Stimulated activated naive CD8-positive, alpha-beta T cell treated with anti-CD3 and anti-CD28 coated beads, Interleukin-15, Interleukin-2, amounts not matched to agents 100 ng/mL and 50 ng/mL, for 24 hours (primary cell): ENCODE measurements at regions not wholly inside any gene's neighbourhood (a gene's known extent, or its start where the extent isn't known, plus 50 kb on each side); places are given as distances from the start of the nearest gene placed in this dataset.

ENCODE experiments used
- H3K27ac Mint-ChIP-seq: one replicate; pipeline ENCODE4 v1.8.0; 2021; ENCODE audit warnings: mild to moderate bottlenecking, mixed read lengths
- H3K27me3 Mint-ChIP-seq: one replicate; pipeline ENCODE4 v1.8.0; 2021; ENCODE audit warnings: mixed read lengths
- H3K36me3 Mint-ChIP-seq: one replicate; pipeline ENCODE4 v1.8.0; 2021; ENCODE audit warnings: low read depth, mixed read lengths
- H3K4me1 Mint-ChIP-seq: one replicate; pipeline ENCODE4 v1.8.0; 2021; ENCODE audit warnings: low read depth, mixed read lengths
- H3K4me3 Mint-ChIP-seq: one replicate; pipeline ENCODE4 v1.8.0; 2021; ENCODE audit warnings: mild to moderate bottlenecking, mixed read lengths
- H3K9me3 Mint-ChIP-seq: one replicate; pipeline ENCODE4 v1.8.0; 2021; ENCODE audit warnings: mixed read lengths

GRCh38 chr4:131370846-131371245, 1778.2 kb upstream of the PCDH10 start:
- H3K9me3 Mint-ChIP-seq: peaks cover 9% of the 10 kb centered on the region
- no peaks in the 10 kb centered on the region for H3K36me3 Mint-ChIP-seq
- H3K27ac Mint-ChIP-seq: no peak overlapping the region
- H3K4me3 Mint-ChIP-seq: no peak overlapping the region
- H3K27me3 Mint-ChIP-seq: no peaks in the 10 kb centered on the region
- no peaks in the 10 kb centered on the region for H3K4me1 Mint-ChIP-seq

- Mint-ChIP-seq H3K4me1 (no peaks in the 10 kb centered on the region), H3K27ac (no peak overlapping the region), H3K9me3 (peaks cover 18% of the 10 kb centered on the region), H3K36me3 (no peaks in the 10 kb centered on the region), H3K4me3 (no peak overlapping the region), H3K27me3 (no peaks in the 10 kb centered on the region)
Observed at GRCh38 chr4:131381055-131381454, 1768.0 kb upstream of the PCDH10 start.

DNA sequence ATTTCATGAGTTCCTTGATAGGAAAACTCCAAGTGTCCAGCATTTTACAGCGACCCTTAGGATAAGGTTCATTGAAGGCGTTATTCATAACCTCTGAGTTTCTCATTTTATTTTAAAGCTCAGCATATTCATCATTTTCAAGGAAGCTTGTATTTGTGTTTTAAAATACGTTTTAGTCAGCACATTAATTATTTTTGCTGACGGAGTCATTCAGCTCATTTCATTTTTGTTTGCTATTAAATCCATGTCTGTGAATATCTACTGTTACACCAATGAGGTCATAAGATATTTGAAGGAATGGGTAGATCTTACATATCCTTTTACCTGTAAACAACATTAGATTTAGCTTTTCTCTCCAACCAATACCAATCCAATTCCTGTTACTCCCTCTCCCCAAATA, 1766.3 kb upstream of the PCDH10 start:
- Mint-ChIP-seq H3K36me3 (no peaks in the 10 kb centered on the region), H3K4me3 (no peak overlapping the region), H3K27me3 (no peaks in the 10 kb centered on the region), H3K9me3 (peaks cover 25% of the 10 kb centered on the region), H3K4me1 (no peaks in the 10 kb centered on the region), H3K27ac (no peak overlapping the region)

DNA sequence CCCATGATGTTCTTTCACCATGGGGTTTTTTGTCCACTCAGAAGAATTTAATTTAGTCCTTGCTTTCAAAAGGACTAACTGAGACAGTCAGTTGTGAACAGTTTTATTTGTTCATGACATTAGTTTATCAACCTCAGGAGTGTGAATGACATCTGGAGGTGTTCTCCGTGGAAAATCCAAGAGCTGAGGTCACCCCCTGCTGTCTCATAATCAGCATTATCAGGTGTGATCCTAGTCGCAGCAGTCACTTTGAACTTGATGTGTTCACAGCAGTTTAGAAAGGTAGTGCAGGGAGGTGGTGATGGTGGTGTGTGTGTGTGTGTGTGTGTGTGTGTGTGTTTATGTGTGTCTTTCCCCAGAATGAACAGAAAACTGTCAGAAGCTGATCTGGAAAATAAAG, 1760.8 kb upstream of the PCDH10 start:
- peaks cover 14% of the 10 kb centered on the region for H3K9me3 Mint-ChIP-seq
- no peaks in the 10 kb centered on the region for H3K27me3 Mint-ChIP-seq
- H3K4me3 Mint-ChIP-seq: no peak overlapping the region
- H3K4me1 Mint-ChIP-seq: no peaks in the 10 kb centered on the region
- H3K27ac Mint-ChIP-seq: no peak overlapping the region
- H3K36me3 Mint-ChIP-seq: no peaks in the 10 kb centered on the region

- Mint-ChIP-seq H3K4me1 (no peaks in the 10 kb centered on the region), H3K36me3 (no peaks in the 10 kb centered on the region), H3K27me3 (no peaks in the 10 kb centered on the region), H3K27ac (no peak overlapping the region), H3K9me3 (no peaks in the 10 kb centered on the region), H3K4me3 (no peak overlapping the region)
Observed at GRCh38 chr4:131408102-131408501, 1741.0 kb upstream of the PCDH10 start.

DNA sequence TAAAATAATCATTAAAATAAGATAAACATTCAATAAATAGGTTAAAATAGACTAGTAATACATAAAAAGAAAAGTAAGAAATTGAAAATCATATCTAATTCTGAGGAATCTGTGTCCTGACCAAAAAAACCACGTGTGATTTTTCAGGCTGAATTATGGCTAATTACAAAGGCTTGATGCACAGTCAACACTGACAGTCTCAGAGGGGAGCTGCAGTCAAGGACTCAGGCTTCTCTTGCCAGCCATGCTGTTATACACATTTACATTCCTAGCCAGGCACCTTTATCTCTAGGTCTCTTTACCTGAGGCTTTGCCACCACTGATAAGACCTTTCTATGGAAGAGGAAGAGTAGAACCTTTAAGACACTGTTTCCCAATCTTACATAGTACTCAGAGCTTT, 1737.7 kb upstream of the PCDH10 start:
- Mint-ChIP-seq H3K4me3 (no peak overlapping the region), H3K27ac (no peak overlapping the region), H3K4me1 (no peaks in the 10 kb centered on the region), H3K36me3 (no peaks in the 10 kb centered on the region), H3K27me3 (no peaks in the 10 kb centered on the region), H3K9me3 (peaks cover 13% of the 10 kb centered on the region)

- H3K36me3 Mint-ChIP-seq: no peaks in the 10 kb centered on the region
- no peaks in the 10 kb centered on the region for H3K27me3 Mint-ChIP-seq
- H3K4me3 Mint-ChIP-seq: no peak overlapping the region
- H3K4me1 Mint-ChIP-seq: no peaks in the 10 kb centered on the region
- peaks cover 12% of the 10 kb centered on the region for H3K9me3 Mint-ChIP-seq
- no peak overlapping the region for H3K27ac Mint-ChIP-seq
Observed at GRCh38 chr4:131419147-131419546, 1729.9 kb upstream of the PCDH10 start.

GRCh38 chr4:131426023-131426758, 1722.9 kb upstream of the PCDH10 start:
- Mint-ChIP-seq H3K4me1 (peaks cover 5% of the 10 kb centered on the region), H3K4me3 (no peak overlapping the region), H3K27me3 (no peaks in the 10 kb centered on the region), H3K27ac (no peak overlapping the region), H3K9me3 (peaks cover 18% of the 10 kb centered on the region), H3K36me3 (no peaks in the 10 kb centered on the region)

DNA sequence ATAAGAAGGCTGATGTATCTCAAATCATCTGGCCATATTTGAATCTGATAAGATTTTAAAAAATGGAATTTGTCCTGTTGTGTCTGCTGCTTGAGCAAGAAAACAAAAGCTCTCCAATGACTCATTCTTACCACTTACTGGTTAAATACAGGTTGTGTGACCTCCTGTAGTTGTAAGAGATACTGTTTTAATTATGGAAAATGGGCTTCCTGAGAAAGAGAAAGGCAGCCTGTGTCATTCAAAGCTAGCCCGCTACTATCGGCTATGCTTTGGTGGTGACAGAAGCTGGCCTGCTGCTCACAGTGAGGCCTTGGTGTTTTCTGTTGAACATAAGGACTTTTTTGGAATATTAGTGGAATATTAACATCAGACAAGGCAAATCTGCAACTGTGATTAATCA, 1722.1 kb upstream of the PCDH10 start:
- no peaks in the 10 kb centered on the region for H3K27me3 Mint-ChIP-seq
- no peaks in the 10 kb centered on the region for H3K36me3 Mint-ChIP-seq
- H3K4me3 Mint-ChIP-seq: no peak overlapping the region
- peaks cover 18% of the 10 kb centered on the region for H3K9me3 Mint-ChIP-seq
- peaks cover 5% of the 10 kb centered on the region for H3K4me1 Mint-ChIP-seq
- peak overlapping the region; percentile 36 for H3K27ac Mint-ChIP-seq

DNA sequence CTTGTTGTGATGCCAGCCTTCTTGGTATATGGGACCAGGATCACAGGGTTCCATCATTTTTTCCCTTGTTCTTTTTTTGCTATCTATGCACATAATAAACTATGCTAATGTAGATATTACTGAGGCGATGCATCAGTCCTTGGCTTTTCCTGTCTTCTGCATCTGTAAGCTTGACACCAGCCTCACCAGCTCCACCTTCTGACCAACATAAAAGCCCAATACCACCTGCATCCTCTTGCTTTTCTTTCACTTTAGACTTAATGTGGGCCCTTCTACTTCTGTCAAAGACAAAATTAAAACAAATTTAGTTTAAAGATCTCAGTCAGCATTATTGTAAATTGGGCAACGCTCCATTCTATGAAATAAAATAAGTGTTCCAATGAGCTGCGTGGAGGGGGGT, 1718.8 kb upstream of the PCDH10 start:
- H3K27ac Mint-ChIP-seq: no peak overlapping the region
- H3K27me3 Mint-ChIP-seq: no peaks in the 10 kb centered on the region
- no peaks in the 10 kb centered on the region for H3K36me3 Mint-ChIP-seq
- H3K4me1 Mint-ChIP-seq: peaks cover 5% of the 10 kb centered on the region
- peaks cover 18% of the 10 kb centered on the region for H3K9me3 Mint-ChIP-seq
- H3K4me3 Mint-ChIP-seq: no peak overlapping the region

- H3K27ac Mint-ChIP-seq: no peak overlapping the region
- H3K4me1 Mint-ChIP-seq: no peaks in the 10 kb centered on the region
- H3K9me3 Mint-ChIP-seq: peaks cover 24% of the 10 kb centered on the region
- no peaks in the 10 kb centered on the region for H3K27me3 Mint-ChIP-seq
- no peaks in the 10 kb centered on the region for H3K36me3 Mint-ChIP-seq
- no peak overlapping the region for H3K4me3 Mint-ChIP-seq
Observed at GRCh38 chr4:131441004-131441688, 1707.9 kb upstream of the PCDH10 start.

DNA sequence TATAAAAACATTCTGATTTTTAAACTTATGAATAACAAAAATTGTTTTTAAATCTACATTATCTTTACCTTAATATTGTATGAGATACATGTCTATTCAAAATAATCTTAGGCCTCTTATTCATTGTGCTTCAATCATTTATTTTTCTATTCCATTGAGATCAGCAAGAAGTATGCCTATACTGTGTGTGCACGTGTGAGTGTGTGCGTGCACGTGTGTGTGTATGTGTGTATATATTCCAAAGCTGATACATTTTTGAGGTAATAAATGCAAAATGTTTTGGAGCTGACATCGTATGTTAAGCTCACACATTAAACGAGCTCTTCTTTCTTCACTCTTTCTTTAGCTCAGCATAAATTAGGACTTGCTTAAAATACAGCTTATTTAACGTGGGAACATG, 1701.2 kb upstream of the PCDH10 start:
- Mint-ChIP-seq H3K9me3 (peaks cover 5% of the 10 kb centered on the region), H3K4me1 (no peaks in the 10 kb centered on the region), H3K27me3 (no peaks in the 10 kb centered on the region), H3K36me3 (no peaks in the 10 kb centered on the region), H3K4me3 (no peak overlapping the region), H3K27ac (no peak overlapping the region)

GRCh38 chr4:131450572-131451209, 1698.4 kb upstream of the PCDH10 start:
- H3K27me3 Mint-ChIP-seq: no peaks in the 10 kb centered on the region
- H3K27ac Mint-ChIP-seq: no peak overlapping the region
- H3K9me3 Mint-ChIP-seq: peaks cover 5% of the 10 kb centered on the region
- no peaks in the 10 kb centered on the region for H3K4me1 Mint-ChIP-seq
- H3K4me3 Mint-ChIP-seq: no peak overlapping the region
- no peaks in the 10 kb centered on the region for H3K36me3 Mint-ChIP-seq

DNA sequence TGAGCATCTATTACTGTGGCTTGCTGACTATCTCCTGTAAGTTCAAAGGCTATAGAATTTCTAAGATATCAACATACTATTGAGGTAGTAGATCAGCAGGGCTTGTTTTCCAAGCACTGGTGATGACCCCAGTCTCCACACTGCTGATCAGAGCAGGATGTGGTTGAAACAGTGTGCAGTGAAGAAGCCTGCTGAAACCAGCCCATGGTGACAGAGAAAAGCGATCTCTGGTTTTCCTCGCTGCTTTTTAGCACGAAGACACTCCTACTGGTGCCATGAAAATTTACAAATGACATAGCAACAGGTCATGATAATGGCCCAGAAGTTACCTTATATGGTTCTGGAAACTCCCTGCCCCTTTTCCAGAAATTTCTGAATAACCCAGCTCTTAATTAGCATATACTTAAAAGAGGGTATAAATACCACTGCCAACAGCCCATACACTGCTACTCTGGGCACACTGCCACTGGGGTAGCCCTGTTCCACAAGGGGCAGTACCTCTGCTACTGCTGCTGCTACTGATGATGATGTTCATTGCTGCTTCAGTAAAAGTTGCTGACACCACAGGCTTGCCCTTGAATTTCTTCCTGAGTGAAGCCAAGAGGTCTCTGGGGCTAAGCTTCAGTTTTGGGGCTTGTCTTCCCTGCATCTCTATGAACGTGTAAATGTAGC, 1689.5 kb upstream of the PCDH10 start:
- H3K27me3 Mint-ChIP-seq: no peaks in the 10 kb centered on the region

DNA sequence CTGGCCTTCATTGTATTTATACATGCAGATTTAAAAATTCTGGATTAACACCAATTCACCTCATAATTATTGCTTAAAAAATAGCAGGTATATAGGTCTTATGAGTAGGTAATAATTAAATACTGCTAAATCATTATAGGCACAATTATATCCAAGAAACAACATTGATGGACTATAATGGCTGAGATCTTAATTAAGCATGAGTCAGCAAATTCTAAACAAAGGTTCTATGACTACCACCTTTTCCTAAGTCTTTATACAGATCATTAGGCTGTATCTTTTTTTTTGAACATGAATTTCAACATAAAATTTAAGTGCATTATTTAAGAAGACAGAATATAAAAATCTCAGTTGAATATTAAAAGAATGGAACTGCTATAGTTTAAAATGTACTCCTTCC, 1678.7 kb upstream of the PCDH10 start:
- H3K36me3 Mint-ChIP-seq: no peaks in the 10 kb centered on the region
- H3K4me1 Mint-ChIP-seq: no peaks in the 10 kb centered on the region
- no peak overlapping the region for H3K27ac Mint-ChIP-seq
- peaks cover 8% of the 10 kb centered on the region for H3K9me3 Mint-ChIP-seq
- no peaks in the 10 kb centered on the region for H3K27me3 Mint-ChIP-seq
- no peak overlapping the region for H3K4me3 Mint-ChIP-seq

More for the DNA sequence above, 1689.5 kb upstream of the PCDH10 start:
- Mint-ChIP-seq H3K36me3 (no peaks in the 10 kb centered on the region), H3K4me3 (no peak overlapping the region), H3K4me1 (no peaks in the 10 kb centered on the region), H3K9me3 (peaks cover 6% of the 10 kb centered on the region), H3K27ac (no peak overlapping the region)
